ENCODE measurements at regions not wholly inside any gene's neighbourhood (a gene's known extent, or its start where the extent isn't known, plus 50 kb on each side); places are given as distances from the start of the nearest gene placed in this dataset.

DNA sequence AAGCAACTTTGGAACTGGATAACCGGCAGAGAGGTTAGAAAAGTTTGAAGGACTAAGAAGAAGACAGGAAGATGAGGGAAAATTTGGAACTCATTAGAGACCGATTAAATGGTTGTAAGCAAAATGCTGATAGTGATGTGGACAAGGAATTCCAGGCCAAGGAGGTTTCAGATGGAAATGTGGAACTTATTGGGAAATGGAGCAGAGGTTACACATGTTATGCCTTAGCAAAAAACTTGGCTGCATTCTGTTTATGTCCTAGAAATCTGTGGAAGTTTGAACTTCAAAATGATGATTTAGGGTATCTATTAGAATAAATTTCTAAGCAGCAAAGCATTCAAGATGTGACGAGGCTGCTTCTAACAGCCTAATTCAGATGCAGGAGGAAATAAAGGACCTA lies 675.1 kb upstream of the SYT4 start:
- TF ChIP-seq, protein P1, sequence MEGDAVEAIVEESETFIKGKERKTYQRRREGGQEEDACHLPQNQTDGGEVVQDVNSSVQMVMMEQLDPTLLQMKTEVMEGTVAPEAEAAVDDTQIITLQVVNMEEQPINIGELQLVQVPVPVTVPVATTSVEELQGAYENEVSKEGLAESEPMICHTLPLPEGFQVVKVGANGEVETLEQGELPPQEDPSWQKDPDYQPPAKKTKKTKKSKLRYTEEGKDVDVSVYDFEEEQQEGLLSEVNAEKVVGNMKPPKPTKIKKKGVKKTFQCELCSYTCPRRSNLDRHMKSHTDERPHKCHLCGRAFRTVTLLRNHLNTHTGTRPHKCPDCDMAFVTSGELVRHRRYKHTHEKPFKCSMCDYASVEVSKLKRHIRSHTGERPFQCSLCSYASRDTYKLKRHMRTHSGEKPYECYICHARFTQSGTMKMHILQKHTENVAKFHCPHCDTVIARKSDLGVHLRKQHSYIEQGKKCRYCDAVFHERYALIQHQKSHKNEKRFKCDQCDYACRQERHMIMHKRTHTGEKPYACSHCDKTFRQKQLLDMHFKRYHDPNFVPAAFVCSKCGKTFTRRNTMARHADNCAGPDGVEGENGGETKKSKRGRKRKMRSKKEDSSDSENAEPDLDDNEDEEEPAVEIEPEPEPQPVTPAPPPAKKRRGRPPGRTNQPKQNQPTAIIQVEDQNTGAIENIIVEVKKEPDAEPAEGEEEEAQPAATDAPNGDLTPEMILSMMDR (IDR thresholded peaks at IDR 0.05; ENCODE audit: insufficient read depth, low read length): no peak
- TF ChIP-seq GABPA (IDR thresholded peaks at IDR 0.05; ENCODE audit: low read depth): no peak
- TF ChIP-seq, protein P2, sequence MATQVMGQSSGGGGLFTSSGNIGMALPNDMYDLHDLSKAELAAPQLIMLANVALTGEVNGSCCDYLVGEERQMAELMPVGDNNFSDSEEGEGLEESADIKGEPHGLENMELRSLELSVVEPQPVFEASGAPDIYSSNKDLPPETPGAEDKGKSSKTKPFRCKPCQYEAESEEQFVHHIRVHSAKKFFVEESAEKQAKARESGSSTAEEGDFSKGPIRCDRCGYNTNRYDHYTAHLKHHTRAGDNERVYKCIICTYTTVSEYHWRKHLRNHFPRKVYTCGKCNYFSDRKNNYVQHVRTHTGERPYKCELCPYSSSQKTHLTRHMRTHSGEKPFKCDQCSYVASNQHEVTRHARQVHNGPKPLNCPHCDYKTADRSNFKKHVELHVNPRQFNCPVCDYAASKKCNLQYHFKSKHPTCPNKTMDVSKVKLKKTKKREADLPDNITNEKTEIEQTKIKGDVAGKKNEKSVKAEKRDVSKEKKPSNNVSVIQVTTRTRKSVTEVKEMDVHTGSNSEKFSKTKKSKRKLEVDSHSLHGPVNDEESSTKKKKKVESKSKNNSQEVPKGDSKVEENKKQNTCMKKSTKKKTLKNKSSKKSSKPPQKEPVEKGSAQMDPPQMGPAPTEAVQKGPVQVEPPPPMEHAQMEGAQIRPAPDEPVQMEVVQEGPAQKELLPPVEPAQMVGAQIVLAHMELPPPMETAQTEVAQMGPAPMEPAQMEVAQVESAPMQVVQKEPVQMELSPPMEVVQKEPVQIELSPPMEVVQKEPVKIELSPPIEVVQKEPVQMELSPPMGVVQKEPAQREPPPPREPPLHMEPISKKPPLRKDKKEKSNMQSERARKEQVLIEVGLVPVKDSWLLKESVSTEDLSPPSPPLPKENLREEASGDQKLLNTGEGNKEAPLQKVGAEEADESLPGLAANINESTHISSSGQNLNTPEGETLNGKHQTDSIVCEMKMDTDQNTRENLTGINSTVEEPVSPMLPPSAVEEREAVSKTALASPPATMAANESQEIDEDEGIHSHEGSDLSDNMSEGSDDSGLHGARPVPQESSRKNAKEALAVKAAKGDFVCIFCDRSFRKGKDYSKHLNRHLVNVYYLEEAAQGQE (IDR thresholded peaks at IDR 0.05; ENCODE audit: insufficient replicate concordance, low read depth): no peak

All from HL-60 (cell line).